GM12875 (cell line): ENCODE measurements at regions not wholly inside any gene's neighbourhood (a gene's known extent, or its start where the extent isn't known, plus 50 kb on each side); places are given as distances from the start of the nearest gene placed in this dataset.

ENCODE experiments used
- H3K4me3 ChIP-seq: one replicate; pipeline ENCODE4 v1.5.1; 2011; ENCODE audit warnings: low read depth, low read length, control low read depth
- CTCF ChIP-seq: IDR thresholded peaks from 2 replicates; pipeline ENCODE4 v1.5.1; 2011; ENCODE audit warnings: low read depth, mild to moderate bottlenecking, control low read depth, inconsistent platforms, low read length, moderate library complexity, borderline replicate concordance; ENCODE audit not compliant: insufficient read depth

- H3K4me3 ChIP-seq, result no peak overlapping the region
- no peak for TF ChIP-seq CTCF
These were observed 80.7 kb upstream of the MAFB start for GRCh38 chr20:40769677-40770285.

GRCh38 chr20:40770564-40771307, 81.7 kb upstream of the MAFB start:
- no peak overlapping the region for H3K4me3 ChIP-seq
- no peak for TF ChIP-seq CTCF

GRCh38 chr20:40771308-40771610, 82.2 kb upstream of the MAFB start:
- H3K4me3 ChIP-seq, result no peak overlapping the region
- no peak for TF ChIP-seq CTCF

GRCh38 chr20:40771848-40772511, 82.9 kb upstream of the MAFB start:
- TF ChIP-seq CTCF, result no peak

GRCh38 chr20:40773376-40773775, 84.3 kb upstream of the MAFB start:
- no peak overlapping the region for H3K4me3 ChIP-seq
- no peak for TF ChIP-seq CTCF

More at GRCh38 chr20:40771848-40772511, 82.9 kb upstream of the MAFB start:
- H3K4me3 ChIP-seq, result no peak overlapping the region

- TF ChIP-seq CTCF, result no peak
- no peak overlapping the region for H3K4me3 ChIP-seq
These were observed 85.2 kb upstream of the MAFB start for GRCh38 chr20:40774252-40774651.
